GM12873 (cell line): ENCODE measurements at regions not wholly inside any gene's neighbourhood (a gene's known extent, or its start where the extent isn't known, plus 50 kb on each side); places are given as distances from the start of the nearest gene placed in this dataset.

Experiments used
- TF ChIP-seq, protein P1 (sequence below): IDR thresholded peaks from 2 replicates; pipeline ENCODE4 v1.5.1; 2012; ENCODE audit warnings: low read depth, mild to moderate bottlenecking, moderate library complexity, low read length, control low read depth; ENCODE audit not compliant: insufficient read depth; ENCODE audit errors: missing control alignments

DNA sequence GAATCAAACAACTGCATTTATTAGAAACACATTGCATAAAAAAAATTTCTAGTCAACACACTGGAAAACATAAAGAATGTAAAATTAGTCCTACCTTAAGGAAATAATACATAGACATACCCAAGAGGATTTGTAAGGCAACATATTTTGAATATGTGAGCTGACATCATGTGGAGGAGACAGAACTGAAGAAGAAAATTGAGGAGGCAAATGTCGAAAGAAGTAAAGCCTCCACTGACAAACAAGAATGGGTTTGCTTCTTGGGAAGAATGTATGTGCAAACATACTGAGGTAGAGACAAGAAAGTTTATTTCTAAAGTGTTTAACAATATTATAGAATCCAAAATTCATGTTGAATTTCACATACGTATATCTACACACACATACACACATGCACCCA lies 363.0 kb upstream of the PDE4D start:
- TF ChIP-seq, protein P1, sequence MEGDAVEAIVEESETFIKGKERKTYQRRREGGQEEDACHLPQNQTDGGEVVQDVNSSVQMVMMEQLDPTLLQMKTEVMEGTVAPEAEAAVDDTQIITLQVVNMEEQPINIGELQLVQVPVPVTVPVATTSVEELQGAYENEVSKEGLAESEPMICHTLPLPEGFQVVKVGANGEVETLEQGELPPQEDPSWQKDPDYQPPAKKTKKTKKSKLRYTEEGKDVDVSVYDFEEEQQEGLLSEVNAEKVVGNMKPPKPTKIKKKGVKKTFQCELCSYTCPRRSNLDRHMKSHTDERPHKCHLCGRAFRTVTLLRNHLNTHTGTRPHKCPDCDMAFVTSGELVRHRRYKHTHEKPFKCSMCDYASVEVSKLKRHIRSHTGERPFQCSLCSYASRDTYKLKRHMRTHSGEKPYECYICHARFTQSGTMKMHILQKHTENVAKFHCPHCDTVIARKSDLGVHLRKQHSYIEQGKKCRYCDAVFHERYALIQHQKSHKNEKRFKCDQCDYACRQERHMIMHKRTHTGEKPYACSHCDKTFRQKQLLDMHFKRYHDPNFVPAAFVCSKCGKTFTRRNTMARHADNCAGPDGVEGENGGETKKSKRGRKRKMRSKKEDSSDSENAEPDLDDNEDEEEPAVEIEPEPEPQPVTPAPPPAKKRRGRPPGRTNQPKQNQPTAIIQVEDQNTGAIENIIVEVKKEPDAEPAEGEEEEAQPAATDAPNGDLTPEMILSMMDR, result no peak

DNA sequence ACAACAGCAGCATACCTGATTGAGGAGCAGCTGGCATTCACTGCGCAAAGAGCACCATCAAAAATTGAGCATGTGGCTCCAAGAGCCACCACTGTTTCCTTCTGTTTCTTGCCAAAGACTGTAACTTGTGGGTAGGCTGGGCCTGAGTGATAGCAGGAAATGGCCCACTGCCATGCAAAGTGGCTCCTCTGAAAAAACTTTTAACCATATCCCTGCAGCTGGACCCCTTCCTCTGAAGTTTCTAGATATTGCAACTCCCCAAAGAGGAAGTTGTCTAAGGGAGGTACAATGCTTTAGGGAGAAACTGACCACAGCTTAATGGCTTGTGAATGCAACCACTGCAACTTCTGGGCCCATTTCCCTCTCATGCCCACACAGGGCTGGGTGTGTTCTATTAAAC lies 355.4 kb upstream of the PDE4D start:
- TF ChIP-seq, protein P1, result no peak

DNA sequence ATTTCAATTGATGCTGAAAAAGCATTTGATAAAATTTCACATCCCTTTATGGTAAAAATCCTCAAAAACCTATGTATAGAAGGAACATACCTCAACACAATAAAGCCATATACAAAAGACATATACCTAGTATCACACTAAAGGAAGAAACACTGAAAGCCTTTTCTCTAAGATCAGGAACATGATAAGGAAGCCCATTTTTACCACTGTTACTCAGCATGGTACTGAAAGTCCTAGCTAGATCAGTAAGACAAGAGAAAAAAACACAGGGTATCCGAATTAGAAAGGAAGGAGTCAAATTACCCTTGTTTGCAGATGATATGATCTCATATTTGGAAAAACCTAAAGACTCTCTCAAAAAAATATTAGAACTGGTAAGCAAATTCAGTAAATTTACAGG lies 350.2 kb upstream of the PDE4D start:
- TF ChIP-seq, protein P1, result no peak

DNA sequence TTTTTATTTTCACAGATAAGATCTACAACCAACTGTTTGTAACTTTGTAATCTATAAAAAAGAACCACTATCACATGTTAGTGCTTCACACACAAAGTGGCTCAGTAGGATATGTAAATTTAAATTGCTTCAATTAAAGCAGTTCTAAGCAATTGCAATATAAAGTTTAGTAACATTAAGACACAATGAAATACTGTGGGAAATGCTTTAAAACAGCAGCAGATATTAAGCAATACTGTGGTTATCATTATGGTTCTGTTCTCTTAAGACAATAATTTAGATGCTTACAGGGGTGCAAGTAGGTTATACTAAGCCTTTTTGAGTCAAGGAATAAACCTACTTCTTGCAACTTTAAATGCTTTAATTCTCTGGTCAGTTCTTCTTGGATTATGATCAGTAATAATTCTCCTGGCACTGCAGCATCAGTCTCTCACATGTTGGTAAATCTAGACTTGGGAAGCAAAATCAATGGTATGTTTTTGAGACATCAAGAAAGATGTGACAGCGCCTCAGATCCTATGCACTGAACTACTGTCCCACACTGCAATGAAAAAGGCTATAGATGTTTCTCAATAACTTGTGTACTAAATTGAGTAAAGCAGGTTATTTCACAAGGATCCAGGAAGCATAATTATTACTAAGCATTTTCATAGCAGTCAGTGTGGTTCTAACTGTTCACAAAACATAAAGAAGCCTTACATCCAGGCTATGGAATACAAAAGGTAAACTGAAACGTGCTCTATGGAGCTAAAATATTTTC lies 338.7 kb upstream of the PDE4D start:
- TF ChIP-seq, protein P1, result no peak

DNA sequence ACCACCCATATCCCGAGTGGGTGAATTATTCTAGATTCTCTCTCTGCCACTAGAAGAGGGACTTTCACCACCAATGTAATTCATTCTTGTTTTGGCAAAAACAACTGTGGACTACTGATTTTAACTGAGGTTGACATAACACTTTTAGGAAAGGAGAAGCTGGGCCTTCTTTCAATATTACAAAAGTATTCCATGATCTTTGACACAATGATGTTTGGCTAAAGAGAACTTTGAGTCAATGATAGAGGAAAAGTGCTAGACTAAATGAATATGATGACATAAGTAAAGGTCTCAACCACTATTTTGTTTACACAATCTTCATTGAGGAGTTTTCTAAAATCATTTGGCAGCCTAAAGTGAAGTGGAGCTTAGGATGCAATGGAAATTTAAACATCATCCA lies 336.9 kb upstream of the PDE4D start:
- TF ChIP-seq, protein P1, result no peak

DNA sequence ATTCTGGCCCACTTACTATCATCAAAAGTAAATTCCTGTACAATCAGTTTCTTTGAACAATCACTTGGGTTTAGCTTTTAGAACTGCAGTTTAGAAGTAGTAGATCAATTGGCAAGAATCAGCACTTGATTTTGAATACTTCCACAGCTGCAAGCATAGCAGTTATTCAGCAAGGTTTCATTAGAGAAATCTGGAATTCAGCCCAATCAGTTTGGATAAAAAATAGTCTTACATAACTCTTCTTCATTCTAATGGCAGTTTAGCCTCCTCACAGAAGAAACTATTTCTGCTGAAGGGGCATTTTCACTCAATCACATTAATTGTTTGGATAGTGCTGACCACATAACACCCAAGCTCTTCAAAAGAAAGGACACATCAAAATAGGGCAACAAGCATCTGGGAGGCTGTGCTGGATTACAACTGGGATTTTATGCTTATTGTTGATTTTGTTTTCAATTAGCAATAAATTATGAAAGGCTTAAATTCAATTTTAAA lies 336.2 kb upstream of the PDE4D start:
- TF ChIP-seq, protein P1, result no peak

DNA sequence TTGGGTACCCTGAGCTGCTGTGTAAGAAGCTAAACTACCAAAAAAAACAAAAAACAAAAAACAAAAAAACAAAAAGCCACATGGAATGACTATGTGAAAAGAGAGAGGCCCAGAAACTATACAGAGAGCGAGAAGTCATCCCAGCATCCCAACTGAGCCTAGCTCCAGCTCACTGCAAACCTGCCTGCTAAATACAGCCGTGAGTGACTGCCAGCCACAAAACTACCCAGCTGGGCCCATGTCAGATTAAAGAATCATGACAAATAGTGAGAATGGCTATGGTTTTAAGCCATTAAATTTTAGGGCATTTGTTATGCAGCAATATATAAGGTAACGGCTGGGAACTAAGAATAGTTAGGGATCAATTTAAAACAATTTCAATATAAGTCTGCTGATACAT lies 335.1 kb upstream of the PDE4D start:
- TF ChIP-seq, protein P1, result no peak
